ENCODE measurements at regions not wholly inside any gene's neighbourhood (a gene's known extent, or its start where the extent isn't known, plus 50 kb on each side); places are given as distances from the start of the nearest gene placed in this dataset.

DNA sequence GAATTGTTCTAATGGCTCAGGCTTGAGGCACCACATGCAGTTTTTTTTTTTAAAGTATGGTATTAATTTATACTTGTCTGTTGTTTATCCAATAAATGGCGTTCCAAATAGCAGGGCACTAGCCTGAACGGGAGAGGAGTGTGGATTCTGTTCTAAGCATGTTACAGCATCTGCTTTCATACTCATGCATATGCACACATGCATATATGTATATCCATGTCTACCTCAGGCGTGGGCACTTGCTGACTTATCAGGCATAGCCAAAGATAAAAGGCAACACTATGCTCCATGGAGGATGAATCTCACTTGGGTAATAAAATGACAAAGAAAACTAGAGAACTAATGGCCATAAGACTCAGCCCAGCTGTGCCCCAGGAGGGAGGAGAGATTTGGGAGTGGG lies 393.8 kb downstream of the GADD45G start:
- TF ChIP-seq, protein P1, sequence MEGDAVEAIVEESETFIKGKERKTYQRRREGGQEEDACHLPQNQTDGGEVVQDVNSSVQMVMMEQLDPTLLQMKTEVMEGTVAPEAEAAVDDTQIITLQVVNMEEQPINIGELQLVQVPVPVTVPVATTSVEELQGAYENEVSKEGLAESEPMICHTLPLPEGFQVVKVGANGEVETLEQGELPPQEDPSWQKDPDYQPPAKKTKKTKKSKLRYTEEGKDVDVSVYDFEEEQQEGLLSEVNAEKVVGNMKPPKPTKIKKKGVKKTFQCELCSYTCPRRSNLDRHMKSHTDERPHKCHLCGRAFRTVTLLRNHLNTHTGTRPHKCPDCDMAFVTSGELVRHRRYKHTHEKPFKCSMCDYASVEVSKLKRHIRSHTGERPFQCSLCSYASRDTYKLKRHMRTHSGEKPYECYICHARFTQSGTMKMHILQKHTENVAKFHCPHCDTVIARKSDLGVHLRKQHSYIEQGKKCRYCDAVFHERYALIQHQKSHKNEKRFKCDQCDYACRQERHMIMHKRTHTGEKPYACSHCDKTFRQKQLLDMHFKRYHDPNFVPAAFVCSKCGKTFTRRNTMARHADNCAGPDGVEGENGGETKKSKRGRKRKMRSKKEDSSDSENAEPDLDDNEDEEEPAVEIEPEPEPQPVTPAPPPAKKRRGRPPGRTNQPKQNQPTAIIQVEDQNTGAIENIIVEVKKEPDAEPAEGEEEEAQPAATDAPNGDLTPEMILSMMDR (IDR thresholded peaks at IDR 0.05; ENCODE audit: low read depth, low read length): no peak
- TF ChIP-seq POLR2A (IDR thresholded peaks at IDR 0.05; ENCODE audit: extremely low read depth, insufficient read length): no peak
- TF ChIP-seq, protein P2, sequence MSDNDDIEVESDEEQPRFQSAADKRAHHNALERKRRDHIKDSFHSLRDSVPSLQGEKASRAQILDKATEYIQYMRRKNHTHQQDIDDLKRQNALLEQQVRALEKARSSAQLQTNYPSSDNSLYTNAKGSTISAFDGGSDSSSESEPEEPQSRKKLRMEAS (IDR thresholded peaks at IDR 0.05; ENCODE audit: low read depth, low read length): no peak
